Duodenal mucosa (tissue), 2 donors: ENCODE measurements at regions not wholly inside any gene's neighbourhood (a gene's known extent, or its start where the extent isn't known, plus 50 kb on each side); places are given as distances from the start of the nearest gene placed in this dataset.
"Not testable (repeated sequence)": the region's sequence is repeated elsewhere in the genome, so short reads cannot be mapped to it uniquely, and the experiment has no call there.

Experiments used
- H3K27ac ChIP-seq: one replicate; pipeline ENCODE4 v1.7.0; 2013; ENCODE audit warnings: low read depth, low read length
- H3K27me3 ChIP-seq, 2 donors: one replicate each; pipeline ENCODE4 v1.7.0; 2013; ENCODE audit warnings: low read length in 2 of 2, control low read depth in 1 of 2; ENCODE audit not compliant: insufficient read depth in 2 of 2, control insufficient read depth in 1 of 2
- H3K36me3 ChIP-seq, 2 donors: one replicate each; pipeline ENCODE4 v1.7.0; 2013; ENCODE audit warnings: low read length in 2 of 2, control low read depth in 1 of 2; ENCODE audit not compliant: insufficient read depth in 2 of 2, control insufficient read depth in 1 of 2
- H3K4me1 ChIP-seq, 2 donors: one replicate each; pipeline ENCODE4 v1.7.0; 2013; ENCODE audit warnings: low read length in 2 of 2, control low read depth in 1 of 2; ENCODE audit not compliant: insufficient read depth in 2 of 2, control insufficient read depth in 1 of 2
- H3K4me3 ChIP-seq, 2 donors: one replicate each; pipeline ENCODE4 v1.7.0; 2013; ENCODE audit warnings: low read length in 2 of 2, low read depth in 1 of 2
- H3K9ac ChIP-seq, 2 donors: one replicate each; pipeline ENCODE4 v1.7.0; 2013; ENCODE audit warnings: low read length in 2 of 2, low read depth in 1 of 2
- H3K9me3 ChIP-seq, 2 donors: one replicate each; pipeline ENCODE4 v1.7.0; 2013; ENCODE audit warnings: low read length in 2 of 2, control low read depth in 1 of 2; ENCODE audit not compliant: control insufficient read depth in 1 of 2

GRCh38 chr12:69168828-69169227 is 70.5 kb upstream of the CPSF6 start:
- H3K9me3 ChIP-seq, result no peaks in the 10 kb centered on the region
- no peak overlapping the region for H3K4me3 ChIP-seq
- no peaks in the 10 kb centered on the region for H3K4me1 ChIP-seq
- H3K27me3 ChIP-seq, result no peaks in the 10 kb centered on the region
- H3K27ac ChIP-seq, result no peak overlapping the region
- H3K36me3 ChIP-seq, result no peaks in the 10 kb centered on the region
- H3K9ac ChIP-seq, result no peak overlapping the region

- Histone ChIP-seq H3K36me3 (no peaks in the 10 kb centered on the region), H3K27ac (no peak overlapping the region), H3K27me3 (no peaks in the 10 kb centered on the region), H3K4me1 (no peaks in the 10 kb centered on the region), H3K9me3 (no peaks in the 10 kb centered on the region), H3K9ac (no peak overlapping the region), H3K4me3 (no peak overlapping the region)
Measured at GRCh38 chr12:69170293-69170692, 69.1 kb upstream of the CPSF6 start.

- no peak overlapping the region for H3K4me3 ChIP-seq
- H3K9me3 ChIP-seq, result no peaks in the 10 kb centered on the region
- no peaks in the 10 kb centered on the region for H3K4me1 ChIP-seq
- H3K27ac ChIP-seq, result no peak overlapping the region
- no peak overlapping the region for H3K9ac ChIP-seq
- H3K27me3 ChIP-seq, result no peaks in the 10 kb centered on the region
- H3K36me3 ChIP-seq, result no peaks in the 10 kb centered on the region
Measured at GRCh38 chr12:69171881-69172280, 67.5 kb upstream of the CPSF6 start.

DNA sequence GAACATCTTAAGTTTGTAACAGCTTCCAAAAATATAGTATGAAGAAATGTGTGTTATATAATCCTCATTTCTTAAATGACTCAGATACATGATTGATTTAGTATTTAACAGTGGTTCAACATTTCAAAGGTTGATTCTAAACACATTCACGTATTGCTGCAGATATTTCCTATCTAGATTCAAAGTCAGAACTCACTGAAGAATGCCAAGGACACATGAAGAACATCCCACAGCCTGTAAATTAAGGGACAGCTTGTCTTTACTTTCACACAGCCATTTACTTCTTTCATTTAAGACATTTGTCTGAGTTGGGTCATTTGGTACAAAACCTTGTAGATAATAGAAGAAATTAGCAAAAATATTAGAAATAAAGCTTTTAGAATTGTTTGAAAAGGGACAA is 66.9 kb upstream of the CPSF6 start:
- H3K27me3 ChIP-seq, result no peaks in the 10 kb centered on the region
- no peak overlapping the region for H3K4me3 ChIP-seq
- no peaks in the 10 kb centered on the region for H3K4me1 ChIP-seq
- H3K9me3 ChIP-seq, result no peaks in the 10 kb centered on the region
- H3K36me3 ChIP-seq, result no peaks in the 10 kb centered on the region
- H3K27ac ChIP-seq, result no peak overlapping the region
- H3K9ac ChIP-seq, result no peak overlapping the region

GRCh38 chr12:69173368-69173767 is 66.0 kb upstream of the CPSF6 start:
- H3K27ac ChIP-seq, result no peak overlapping the region
- H3K9me3 ChIP-seq, result no peaks in the 10 kb centered on the region
- H3K4me1 ChIP-seq, result no peaks in the 10 kb centered on the region
- no peaks in the 10 kb centered on the region for H3K36me3 ChIP-seq
- no peaks in the 10 kb centered on the region for H3K27me3 ChIP-seq
- H3K4me3 ChIP-seq, result no peak overlapping the region
- H3K9ac ChIP-seq, result no peak overlapping the region

DNA sequence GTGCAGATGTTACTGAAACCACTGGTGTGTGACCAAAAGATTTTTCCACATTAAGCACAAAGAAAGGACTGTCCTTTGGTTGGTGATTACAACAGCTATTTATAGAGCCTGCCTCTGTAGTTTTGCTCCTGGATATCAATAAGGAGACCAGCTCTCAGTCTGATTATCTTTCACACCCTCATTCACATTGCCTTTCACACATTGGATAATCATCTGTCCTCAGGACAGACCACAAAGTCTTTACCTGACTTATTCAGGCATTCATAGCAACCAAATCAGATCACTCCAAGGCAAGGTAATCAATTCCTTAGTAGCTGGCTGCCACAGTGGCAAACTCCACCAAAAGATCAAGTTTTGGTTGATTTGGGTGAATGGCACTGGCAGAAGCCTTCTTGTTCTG is 59.6 kb upstream of the CPSF6 start:
- Histone ChIP-seq H3K4me1 (no peaks in the 10 kb centered on the region), H3K9me3 (no peaks in the 10 kb centered on the region), H3K27me3 (no peaks in the 10 kb centered on the region), H3K36me3 (no peaks in the 10 kb centered on the region), H3K4me3 (no peak overlapping the region), H3K9ac (no peak overlapping the region), H3K27ac (no peak overlapping the region)

DNA sequence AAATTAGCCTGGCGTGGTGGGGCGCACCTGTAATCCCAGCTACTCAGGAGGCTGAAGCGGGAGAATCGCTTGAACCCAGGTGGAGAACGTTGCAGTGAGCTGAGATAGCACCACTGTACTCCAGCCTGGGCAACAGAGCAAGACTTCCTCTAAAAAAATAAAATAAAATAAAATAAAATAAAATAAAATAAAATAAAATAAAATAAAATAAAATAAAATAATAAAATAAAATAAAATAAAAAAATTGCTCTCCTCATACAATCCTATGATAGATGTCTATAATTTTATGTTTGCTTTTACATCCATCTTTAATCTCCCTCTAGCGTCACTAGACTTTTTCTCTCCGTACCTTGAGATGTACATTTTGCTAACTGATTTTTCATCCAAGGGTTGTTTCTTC is 51.8 kb upstream of the CPSF6 start:
- H3K27me3 ChIP-seq, H3K9ac ChIP-seq, H3K36me3 ChIP-seq, H3K9me3 ChIP-seq, H3K4me1 ChIP-seq, H3K4me3 ChIP-seq, H3K27ac ChIP-seq: not testable (repeated sequence)

DNA sequence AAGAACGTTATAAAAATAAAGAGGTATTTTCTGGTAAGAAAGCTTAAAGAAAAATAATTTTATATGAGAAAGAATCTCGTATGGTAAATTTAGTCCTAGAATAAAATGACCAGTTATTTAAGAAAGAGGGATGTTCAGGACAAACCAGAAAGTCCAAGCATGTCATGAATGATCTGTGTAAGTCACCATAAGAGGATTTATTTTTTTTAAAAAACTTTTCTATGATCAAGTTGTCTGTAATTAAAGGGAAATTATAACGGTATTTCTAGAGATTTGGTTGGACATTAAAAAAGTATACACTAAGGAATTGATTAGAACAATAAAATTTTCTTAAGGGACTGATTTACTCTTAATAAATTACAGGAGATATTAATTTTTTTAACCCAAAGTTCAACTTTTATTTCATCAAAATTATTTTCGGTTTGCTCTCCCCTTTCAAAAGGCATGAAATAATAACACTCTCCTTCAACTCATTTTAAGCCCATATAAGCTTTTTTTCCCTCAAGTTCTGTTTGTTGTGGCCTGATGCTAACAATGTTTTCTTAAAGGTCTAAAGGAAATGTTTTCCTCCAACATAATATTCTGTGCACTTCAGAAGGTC is 49.9 kb upstream of the CPSF6 start:
- Histone ChIP-seq H3K27me3 (no peaks in the 10 kb centered on the region), H3K4me1 (no peaks in the 10 kb centered on the region), H3K27ac (no peak overlapping the region), H3K4me3 (no peak overlapping the region), H3K36me3 (no peaks in the 10 kb centered on the region), H3K9me3 (peaks cover 0 to 7% of the 10 kb centered on the region in 2 donors), H3K9ac (no peak overlapping the region)
